ENCODE measurements at regions not wholly inside any gene's neighbourhood (a gene's known extent, or its start where the extent isn't known, plus 50 kb on each side); places are given as distances from the start of the nearest gene placed in this dataset.
"Not testable (repeated sequence)": the region's sequence is repeated elsewhere in the genome, so short reads cannot be mapped to it uniquely, and the experiment has no call there.

DNA sequence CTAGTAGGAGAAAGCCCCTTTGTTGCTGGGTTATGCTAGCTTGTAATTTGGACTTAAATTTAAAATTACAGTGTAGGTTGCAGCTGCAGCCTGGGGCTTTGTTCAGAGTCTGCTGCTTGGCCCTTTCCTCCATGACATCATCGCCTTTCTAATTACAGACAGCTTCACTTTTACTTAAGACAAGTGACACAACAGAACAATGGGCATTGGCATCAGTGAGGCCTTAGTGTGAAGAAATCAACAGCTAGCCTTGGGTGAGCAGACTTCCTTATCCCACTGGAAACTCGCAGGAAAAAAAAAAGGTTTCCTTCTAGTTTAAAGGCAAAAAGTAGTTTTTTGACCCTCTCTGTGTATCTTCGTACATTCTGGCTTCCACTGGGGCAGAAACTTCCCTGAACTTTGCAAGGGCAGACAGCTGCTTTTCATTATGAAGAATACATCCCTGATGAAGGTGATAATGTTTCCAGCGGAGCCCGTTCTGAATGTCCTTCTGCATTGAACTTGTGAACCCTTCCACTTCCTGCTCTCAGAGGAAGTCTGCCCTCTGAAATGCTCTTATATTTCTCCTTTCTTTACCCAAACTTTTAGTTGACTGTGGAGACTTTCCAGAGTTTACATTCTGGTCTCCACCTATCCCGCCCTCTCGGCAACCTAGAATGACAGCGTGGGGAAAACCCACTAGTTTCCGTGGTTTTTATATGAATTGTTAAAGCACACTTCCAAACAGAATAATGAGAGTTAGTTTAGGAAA lies 123.2 kb upstream of the FAM9C start:
- Histone ChIP-seq H3K4me3 (ENCODE audit: low read depth, low read length) (no peak overlapping the region), H3K9ac (ENCODE audit: low read length) (no peak overlapping the region), H3K36me3 (ENCODE audit: control insufficient read depth, insufficient read depth, low read length) (no peaks in the 10 kb centered on the region), H3K27me3 (ENCODE audit: control insufficient read depth, insufficient read depth, low read length) (peaks cover 5% of the 10 kb centered on the region; the same call in 1 of the 2 replicates), H3K4me1 (ENCODE audit: control insufficient read depth, insufficient read depth, low read length) (peaks cover 34% of the 10 kb centered on the region), H3K27ac (ENCODE audit: low read depth, low read length) (no peak overlapping the region), H3K9me3 (ENCODE audit: control insufficient read depth, insufficient read depth, low read depth, low read length) (peaks cover 3% of the 10 kb centered on the region; the same call in 1 of the 2 replicates)

DNA sequence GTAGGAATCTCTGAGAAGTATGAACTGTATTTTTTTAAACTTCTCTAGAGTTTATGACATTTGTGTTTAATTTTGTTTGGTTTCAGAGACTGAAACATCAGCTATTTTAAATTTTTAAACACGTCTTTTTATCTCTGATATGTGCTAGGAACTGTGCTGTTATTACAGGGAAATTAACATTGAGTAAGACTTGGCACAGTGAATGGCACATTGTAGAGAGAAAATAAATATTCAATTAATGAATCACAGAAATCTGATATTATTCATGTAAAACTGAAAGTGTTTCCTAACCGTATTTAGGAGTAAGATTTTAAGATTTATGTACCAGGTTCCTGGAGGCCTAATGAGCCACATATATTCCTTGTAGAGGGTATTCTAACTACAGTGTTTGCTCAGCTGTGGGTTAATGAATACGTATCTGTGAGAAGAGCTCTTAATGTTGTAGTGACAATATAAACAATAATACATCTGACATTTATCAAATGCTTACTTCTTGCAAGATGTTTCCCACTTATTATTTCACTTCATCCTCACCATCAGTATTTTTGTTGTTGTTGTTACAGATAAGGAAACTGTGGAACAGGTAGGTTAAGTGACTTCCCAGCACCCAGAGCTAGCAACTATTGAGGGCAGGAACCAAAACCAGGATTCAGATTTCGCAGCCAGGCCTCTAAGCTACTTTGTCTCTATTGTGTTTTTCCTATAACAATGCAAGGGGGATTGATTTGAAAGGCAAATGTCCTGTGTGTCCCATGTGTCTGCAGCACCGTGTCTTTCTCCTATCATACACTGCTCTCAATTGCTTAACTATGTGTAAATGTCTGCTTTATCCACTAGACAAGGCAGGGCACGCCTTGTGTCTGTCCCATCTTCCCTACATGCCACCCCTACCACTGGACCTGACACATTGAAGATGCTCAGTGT lies 121.1 kb upstream of the FAM9C start:
- H3K4me3 ChIP-seq (ENCODE audit: low read depth, low read length): no peak overlapping the region
- H3K9ac ChIP-seq (ENCODE audit: low read length): no peak overlapping the region
- H3K27me3 ChIP-seq (ENCODE audit: control insufficient read depth, insufficient read depth, low read length): peaks cover 14% of the 10 kb centered on the region; the same call in 1 of the 2 replicates
- H3K27ac ChIP-seq (ENCODE audit: low read depth, low read length): no peak overlapping the region
- peaks cover 3% of the 10 kb centered on the region; the same call in 1 of the 2 replicates for H3K9me3 ChIP-seq (ENCODE audit: control insufficient read depth, insufficient read depth, low read depth, low read length)
- no peaks in the 10 kb centered on the region for H3K36me3 ChIP-seq (ENCODE audit: control insufficient read depth, insufficient read depth, low read length)
- H3K4me1 ChIP-seq (ENCODE audit: control insufficient read depth, insufficient read depth, low read length): peaks cover 46% of the 10 kb centered on the region

DNA sequence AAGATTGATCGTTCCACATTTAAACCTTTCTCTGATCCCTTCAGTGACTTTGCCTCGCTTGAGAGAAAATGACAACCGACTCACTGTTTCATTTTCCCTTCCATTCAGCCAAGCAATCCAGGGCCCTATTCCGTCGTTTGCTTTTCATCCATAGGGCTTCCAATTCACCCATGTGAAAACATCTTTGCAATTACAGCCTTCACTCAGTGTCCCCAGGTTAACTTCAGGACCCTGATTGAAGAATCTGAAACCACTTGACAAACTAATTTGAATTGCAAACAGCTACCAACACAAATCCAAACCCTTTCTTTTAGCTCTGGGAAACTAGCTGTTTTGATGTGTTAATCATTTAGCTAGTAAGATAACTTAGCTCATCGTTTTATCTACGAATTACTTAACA lies 120.2 kb upstream of the FAM9C start:
- peak overlapping the region; percentile 8; the same call in 1 of the 2 replicates for H3K4me3 ChIP-seq (ENCODE audit: low read depth, low read length)
- H3K4me1 ChIP-seq (ENCODE audit: control insufficient read depth, insufficient read depth, low read length): peaks cover 46% of the 10 kb centered on the region
- H3K36me3 ChIP-seq (ENCODE audit: control insufficient read depth, insufficient read depth, low read length): no peaks in the 10 kb centered on the region
- no peak overlapping the region for H3K27ac ChIP-seq (ENCODE audit: low read depth, low read length)
- H3K27me3 ChIP-seq (ENCODE audit: control insufficient read depth, insufficient read depth, low read length): peaks cover 14% of the 10 kb centered on the region; the same call in 1 of the 2 replicates
- no peak overlapping the region for H3K9ac ChIP-seq (ENCODE audit: low read length)
- H3K9me3 ChIP-seq (ENCODE audit: control insufficient read depth, insufficient read depth, low read depth, low read length): peaks cover 3% of the 10 kb centered on the region; the same call in 1 of the 2 replicates

DNA sequence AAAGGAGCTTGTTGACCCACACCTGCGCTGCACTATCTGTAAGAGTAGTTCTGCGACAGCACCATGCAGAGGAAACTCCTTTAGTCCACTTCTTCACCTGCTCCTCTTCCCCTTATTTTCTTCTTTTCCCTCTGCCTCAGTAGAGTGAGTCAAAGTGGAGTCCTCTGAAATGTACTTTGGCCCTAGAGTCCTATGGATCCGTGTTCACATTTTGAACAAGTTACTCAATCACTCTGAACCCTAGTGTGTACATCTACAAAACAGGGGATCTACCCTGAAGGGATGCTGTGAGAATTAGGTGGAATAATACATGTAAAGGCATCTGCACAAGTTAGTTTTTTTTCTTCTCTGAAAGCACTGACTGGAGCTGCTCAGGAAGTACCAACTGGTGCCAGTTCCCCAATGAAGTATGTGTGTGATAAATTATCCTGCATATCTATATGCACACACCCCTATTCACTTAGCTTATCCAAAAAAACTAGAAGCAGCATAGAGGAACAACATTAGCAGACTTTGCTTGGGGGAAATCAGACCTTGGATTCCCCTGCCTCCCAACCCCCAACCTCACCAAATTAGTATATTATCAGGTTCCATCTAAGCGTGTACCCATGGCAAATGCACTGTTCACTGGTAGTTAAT lies 118.5 kb upstream of the FAM9C start:
- Histone ChIP-seq H3K27ac (ENCODE audit: low read depth, low read length) (no peak overlapping the region), H3K9ac (ENCODE audit: low read length) (no peak overlapping the region), H3K9me3 (ENCODE audit: control insufficient read depth, insufficient read depth, low read depth, low read length) (no peaks in the 10 kb centered on the region), H3K27me3 (ENCODE audit: control insufficient read depth, insufficient read depth, low read length) (peaks cover 14% of the 10 kb centered on the region; the same call in 1 of the 2 replicates), H3K4me1 (ENCODE audit: control insufficient read depth, insufficient read depth, low read length) (peaks cover 45% of the 10 kb centered on the region), H3K36me3 (ENCODE audit: control insufficient read depth, insufficient read depth, low read length) (no peaks in the 10 kb centered on the region), H3K4me3 (ENCODE audit: low read depth, low read length) (no peak overlapping the region)

DNA sequence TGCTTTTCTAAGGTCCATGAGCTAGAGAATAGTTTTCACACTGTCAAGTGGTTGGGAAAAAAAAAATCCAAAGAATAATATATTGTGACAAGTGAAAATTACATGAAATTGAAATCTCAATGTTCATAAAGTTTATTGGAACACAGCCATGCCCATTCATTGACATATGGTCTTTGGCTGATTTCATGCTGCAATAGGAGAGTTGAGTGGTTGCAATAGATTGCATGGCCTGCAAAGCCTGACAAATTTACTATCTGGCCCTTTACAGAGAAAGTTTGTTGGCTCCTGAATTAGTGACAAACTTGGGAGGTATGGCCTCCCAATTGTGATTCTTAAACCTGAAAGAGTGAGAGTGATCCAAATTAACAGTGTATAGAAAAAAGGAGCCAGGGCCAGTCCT lies 115.5 kb upstream of the FAM9C start:
- Histone ChIP-seq H3K36me3 (ENCODE audit: control insufficient read depth, insufficient read depth, low read length) (no peaks in the 10 kb centered on the region), H3K9me3 (ENCODE audit: control insufficient read depth, insufficient read depth, low read depth, low read length) (peaks cover 8% of the 10 kb centered on the region; the same call in 1 of the 2 replicates), H3K27me3 (ENCODE audit: control insufficient read depth, insufficient read depth, low read length) (peaks cover 14% of the 10 kb centered on the region; the same call in 1 of the 2 replicates), H3K4me3 (ENCODE audit: low read depth, low read length) (no peak overlapping the region), H3K27ac (ENCODE audit: low read depth, low read length) (no peak overlapping the region), H3K9ac (ENCODE audit: low read length) (no peak overlapping the region), H3K4me1 (ENCODE audit: control insufficient read depth, insufficient read depth, low read length) (peaks cover 20% of the 10 kb centered on the region)

DNA sequence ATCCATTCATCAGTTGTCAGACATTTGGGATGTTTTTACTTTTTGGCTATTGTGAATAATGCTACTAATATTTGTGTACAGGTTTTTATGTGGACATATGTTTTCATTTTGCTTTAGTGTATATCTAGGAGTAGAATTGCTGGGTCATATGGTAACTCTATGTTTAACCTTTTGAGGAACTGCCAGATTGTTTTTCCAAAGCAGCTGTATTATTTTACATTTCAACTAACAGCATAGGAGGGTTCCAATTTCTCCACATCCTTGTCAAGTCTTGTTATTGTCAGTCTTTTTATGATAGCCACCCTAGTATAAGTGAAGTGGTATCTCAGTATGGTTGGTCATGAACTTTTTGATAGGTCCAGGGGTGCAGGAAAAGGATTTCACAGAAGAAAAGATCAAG lies 114.5 kb upstream of the FAM9C start:
- Histone ChIP-seq H3K27ac (ENCODE audit: low read depth, low read length) (no peak overlapping the region), H3K27me3 (ENCODE audit: control insufficient read depth, insufficient read depth, low read length) (peaks cover 14% of the 10 kb centered on the region; the same call in 1 of the 2 replicates), H3K4me3 (ENCODE audit: low read depth, low read length) (no peak overlapping the region), H3K36me3 (ENCODE audit: control insufficient read depth, insufficient read depth, low read length) (no peaks in the 10 kb centered on the region), H3K9me3 (ENCODE audit: control insufficient read depth, insufficient read depth, low read depth, low read length) (peaks cover 15% of the 10 kb centered on the region), H3K4me1 (ENCODE audit: control insufficient read depth, insufficient read depth, low read length) (peaks cover 12% of the 10 kb centered on the region; the same call in 1 of the 2 replicates), H3K9ac (ENCODE audit: low read length) (no peak overlapping the region)

DNA sequence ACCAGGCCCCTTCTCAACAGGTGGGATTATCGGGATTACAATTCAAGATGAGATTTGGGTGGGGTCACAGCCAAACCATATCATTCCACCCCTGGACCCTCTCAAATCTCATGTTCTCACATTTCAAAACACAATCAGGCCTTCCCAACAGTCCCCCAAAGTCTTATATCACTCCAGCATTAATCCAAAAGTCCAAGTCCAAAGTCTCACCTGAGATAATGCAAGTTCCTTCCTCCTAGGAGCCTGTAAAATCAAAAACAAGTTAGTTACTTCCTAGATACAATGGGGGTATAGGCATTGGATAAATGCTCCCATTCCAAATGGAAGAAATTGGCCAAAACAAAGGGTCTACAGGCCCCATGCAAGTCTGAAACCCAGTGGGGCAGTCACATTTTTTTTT lies 111.1 kb upstream of the FAM9C start:
- H3K27ac ChIP-seq (ENCODE audit: low read depth, low read length); H3K27me3 ChIP-seq (ENCODE audit: control insufficient read depth, insufficient read depth, low read length); H3K9ac ChIP-seq (ENCODE audit: low read length); H3K4me3 ChIP-seq (ENCODE audit: low read depth, low read length); H3K36me3 ChIP-seq (ENCODE audit: control insufficient read depth, insufficient read depth, low read length): not testable (repeated sequence)
- H3K4me1 ChIP-seq (ENCODE audit: control insufficient read depth, insufficient read depth, low read length): peaks cover 14% of the 10 kb centered on the region
- peaks cover 39% of the 10 kb centered on the region for H3K9me3 ChIP-seq (ENCODE audit: control insufficient read depth, insufficient read depth, low read depth, low read length)

DNA sequence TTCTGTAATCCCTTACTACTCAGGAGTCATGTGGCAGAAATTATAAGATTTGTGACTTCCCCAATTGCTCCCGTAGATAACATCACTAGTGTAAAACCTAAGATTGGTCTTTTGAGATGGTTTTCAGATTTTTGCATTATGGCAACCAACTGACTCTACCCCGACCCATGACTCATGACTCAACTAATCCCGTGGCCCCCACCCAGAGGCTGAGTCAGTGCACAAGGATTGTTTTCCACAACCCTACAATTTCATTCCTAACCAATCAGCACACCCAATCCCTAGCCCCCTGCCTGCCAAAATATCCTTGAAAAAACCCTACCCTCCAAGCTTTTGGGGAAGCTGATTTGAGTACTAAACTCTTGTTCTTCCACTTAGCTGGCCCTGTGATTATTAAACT lies 109.4 kb upstream of the FAM9C start:
- Histone ChIP-seq H3K9me3 (ENCODE audit: control insufficient read depth, insufficient read depth, low read depth, low read length) (peaks cover 43% of the 10 kb centered on the region), H3K4me1 (ENCODE audit: control insufficient read depth, insufficient read depth, low read length) (peaks cover 14% of the 10 kb centered on the region), H3K36me3 (ENCODE audit: control insufficient read depth, insufficient read depth, low read length) (no peaks in the 10 kb centered on the region), H3K27ac (ENCODE audit: low read depth, low read length) (no peak overlapping the region), H3K4me3 (ENCODE audit: low read depth, low read length) (no peak overlapping the region), H3K9ac (ENCODE audit: low read length) (no peak overlapping the region), H3K27me3 (ENCODE audit: control insufficient read depth, insufficient read depth, low read length) (no peaks in the 10 kb centered on the region; the same call in 1 of the 2 replicates)

DNA sequence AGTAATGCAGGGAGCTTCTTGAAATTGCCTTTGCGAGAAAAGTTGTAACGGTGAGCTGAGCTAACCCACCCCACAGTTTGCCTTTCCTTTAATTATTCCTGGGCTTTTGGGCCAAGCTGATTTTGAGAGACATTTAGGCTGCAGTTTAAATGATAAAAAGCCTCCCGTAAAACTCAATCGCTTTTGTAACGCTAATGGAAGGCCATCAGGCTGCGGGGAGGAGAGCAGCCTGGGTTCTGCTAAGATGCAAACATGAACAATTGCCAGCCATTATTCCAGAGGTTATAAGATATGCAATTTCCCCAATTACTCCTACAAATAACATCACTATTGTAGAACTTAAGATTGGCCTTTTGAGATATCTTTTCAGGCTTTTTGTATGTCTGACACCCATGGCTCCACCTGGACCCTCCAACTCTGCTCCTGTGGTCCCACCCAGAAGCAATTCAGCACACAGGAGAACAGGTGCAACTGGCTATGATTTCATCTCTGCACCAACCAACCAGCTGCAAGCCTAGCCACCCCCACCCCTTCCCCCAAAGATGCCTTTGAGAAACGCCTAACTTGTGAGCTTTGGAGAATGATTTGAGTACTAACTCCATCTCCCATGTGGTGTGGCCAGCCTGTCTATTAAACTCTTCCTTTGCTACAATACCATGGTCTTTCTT lies 108.2 kb upstream of the FAM9C start:
- H3K9me3 ChIP-seq (ENCODE audit: control insufficient read depth, insufficient read depth, low read depth, low read length): peaks cover 43% of the 10 kb centered on the region
- peaks cover 9% of the 10 kb centered on the region for H3K27me3 ChIP-seq (ENCODE audit: control insufficient read depth, insufficient read depth, low read length)
- H3K4me3 ChIP-seq (ENCODE audit: low read depth, low read length): peak overlapping the region; percentile 26; the same call in 1 of the 2 replicates
- peak overlapping the region; percentile 6 for H3K9ac ChIP-seq (ENCODE audit: low read length)
- peak overlapping the region; percentile 71 for H3K27ac ChIP-seq (ENCODE audit: low read depth, low read length)
- peaks cover 14% of the 10 kb centered on the region for H3K4me1 ChIP-seq (ENCODE audit: control insufficient read depth, insufficient read depth, low read length)
- H3K36me3 ChIP-seq (ENCODE audit: control insufficient read depth, insufficient read depth, low read length): no peaks in the 10 kb centered on the region

DNA sequence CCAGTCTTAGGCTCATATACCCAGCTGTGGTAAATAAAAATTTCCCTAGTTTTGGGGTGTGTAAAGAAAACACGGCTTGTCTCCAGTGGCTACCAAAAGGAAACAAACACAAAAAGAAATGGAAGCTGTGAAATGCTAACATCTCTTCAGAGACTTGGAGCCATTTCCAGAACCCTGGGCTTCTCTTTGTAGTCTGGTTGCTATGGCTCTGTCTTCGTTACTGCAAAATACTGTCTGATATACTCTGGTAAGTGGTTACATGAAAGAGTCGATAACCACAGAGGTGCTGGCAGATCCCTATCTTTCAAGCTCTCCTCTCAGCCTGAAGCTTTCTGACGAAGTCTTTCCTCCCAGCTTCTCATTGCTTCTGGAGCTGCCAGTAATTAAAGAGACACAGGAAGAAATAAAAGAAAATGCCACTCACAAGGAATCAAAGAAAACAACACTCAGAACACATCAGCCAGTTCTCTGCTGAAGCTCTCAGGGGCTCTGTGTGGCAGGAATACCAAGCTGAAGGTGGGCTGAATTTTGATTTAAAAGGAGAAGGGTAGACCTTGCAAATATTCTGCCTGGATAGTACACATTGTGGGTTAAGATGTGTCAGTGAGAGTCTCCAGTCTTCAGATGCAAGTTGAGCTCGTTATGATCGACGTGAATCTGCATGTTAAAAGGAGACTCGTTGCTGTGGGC lies 107.6 kb upstream of the FAM9C start:
- Histone ChIP-seq H3K4me1 (ENCODE audit: control insufficient read depth, insufficient read depth, low read length) (peaks cover 14% of the 10 kb centered on the region), H3K27me3 (ENCODE audit: control insufficient read depth, insufficient read depth, low read length) (peaks cover 9% of the 10 kb centered on the region), H3K4me3 (ENCODE audit: low read depth, low read length) (peak overlapping the region; percentile 26), H3K9me3 (ENCODE audit: control insufficient read depth, insufficient read depth, low read depth, low read length) (peaks cover 43% of the 10 kb centered on the region), H3K27ac (ENCODE audit: low read depth, low read length) (peak overlapping the region; percentile 71), H3K9ac (ENCODE audit: low read length) (peak overlapping the region; percentile 6), H3K36me3 (ENCODE audit: control insufficient read depth, insufficient read depth, low read length) (no peaks in the 10 kb centered on the region)
